ENCODE measurements at regions not wholly inside any gene's neighbourhood (a gene's known extent, or its start where the extent isn't known, plus 50 kb on each side); places are given as distances from the start of the nearest gene placed in this dataset.

- no peaks in the 10 kb centered on the region for H3K9me3 Mint-ChIP-seq (ENCODE audit: unreplicated experiment)
- TF ChIP-seq CTCF (IDR thresholded peaks at IDR 0.05) = no peak
- H3K4me3 Mint-ChIP-seq (ENCODE audit: unreplicated experiment) = peak overlapping the region; percentile 91
- no peak for DNase-seq (ENCODE audit: extremely low spot score, unreplicated experiment)
- H3K27ac Mint-ChIP-seq (ENCODE audit: unreplicated experiment) = peak overlapping the region; percentile 99
- peaks cover 23% of the 10 kb centered on the region for H3K4me1 Mint-ChIP-seq (ENCODE audit: unreplicated experiment)
- no peaks in the 10 kb centered on the region for H3K27me3 Mint-ChIP-seq (ENCODE audit: unreplicated experiment)
- H3K36me3 Mint-ChIP-seq (ENCODE audit: unreplicated experiment) = no peaks in the 10 kb centered on the region
Measured at GRCh38 chr3:174438501-174439145, 420.5 kb upstream of the NAALADL2 start.

DNA sequence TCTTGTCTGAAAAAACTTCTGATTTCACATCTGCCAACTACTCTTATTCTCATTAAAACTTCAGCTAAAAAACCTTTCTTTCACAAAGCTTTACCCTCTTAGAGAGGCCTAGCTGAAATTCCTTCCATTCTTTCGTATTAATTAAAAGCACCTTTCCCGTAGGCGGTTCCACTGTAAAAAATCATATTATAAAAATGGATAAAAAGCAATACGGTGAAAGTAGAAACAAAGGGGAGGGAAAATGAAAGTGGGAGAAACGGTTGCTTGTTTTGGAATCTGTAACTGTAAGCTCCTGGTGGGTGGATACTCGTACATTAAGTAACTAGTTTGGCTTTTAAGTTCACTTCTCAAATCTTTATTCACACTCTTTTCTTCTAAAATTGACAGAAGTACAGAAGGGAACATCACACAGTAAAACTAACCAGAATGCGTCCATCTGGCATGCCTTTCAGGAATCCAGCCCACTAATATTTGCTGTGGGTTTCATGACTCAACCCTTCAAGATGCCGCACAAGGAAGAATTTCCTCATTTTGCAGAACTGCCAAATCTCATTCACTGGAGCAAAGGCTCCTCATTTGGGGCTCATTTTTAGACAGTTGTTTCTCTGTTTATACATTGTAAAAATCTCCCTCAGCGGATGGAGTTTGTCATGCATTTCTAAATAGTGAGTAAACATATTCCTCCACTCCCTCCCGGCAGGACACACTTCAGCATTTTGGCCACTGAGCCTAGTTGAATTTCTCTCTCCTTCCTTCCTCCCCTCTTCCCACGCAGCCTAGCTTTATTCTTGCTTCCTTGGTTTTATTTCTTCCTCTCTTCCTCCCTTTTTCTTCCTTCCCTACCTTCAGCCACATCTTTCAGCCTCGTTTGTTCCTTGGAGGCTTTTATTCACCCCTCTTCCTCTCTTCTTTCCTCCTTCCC, 419.5 kb upstream of the NAALADL2 start:
- peak overlapping the region; percentile 99 for H3K27ac Mint-ChIP-seq (ENCODE audit: unreplicated experiment)
- no peak for DNase-seq (ENCODE audit: extremely low spot score, unreplicated experiment)
- no peaks in the 10 kb centered on the region for H3K9me3 Mint-ChIP-seq (ENCODE audit: unreplicated experiment)
- peak overlapping the region; percentile 91 for H3K4me3 Mint-ChIP-seq (ENCODE audit: unreplicated experiment)
- TF ChIP-seq CTCF (IDR thresholded peaks at IDR 0.05) = no peak
- H3K36me3 Mint-ChIP-seq (ENCODE audit: unreplicated experiment) = no peaks in the 10 kb centered on the region
- no peaks in the 10 kb centered on the region for H3K27me3 Mint-ChIP-seq (ENCODE audit: unreplicated experiment)
- peaks cover 23% of the 10 kb centered on the region for H3K4me1 Mint-ChIP-seq (ENCODE audit: unreplicated experiment)

DNA sequence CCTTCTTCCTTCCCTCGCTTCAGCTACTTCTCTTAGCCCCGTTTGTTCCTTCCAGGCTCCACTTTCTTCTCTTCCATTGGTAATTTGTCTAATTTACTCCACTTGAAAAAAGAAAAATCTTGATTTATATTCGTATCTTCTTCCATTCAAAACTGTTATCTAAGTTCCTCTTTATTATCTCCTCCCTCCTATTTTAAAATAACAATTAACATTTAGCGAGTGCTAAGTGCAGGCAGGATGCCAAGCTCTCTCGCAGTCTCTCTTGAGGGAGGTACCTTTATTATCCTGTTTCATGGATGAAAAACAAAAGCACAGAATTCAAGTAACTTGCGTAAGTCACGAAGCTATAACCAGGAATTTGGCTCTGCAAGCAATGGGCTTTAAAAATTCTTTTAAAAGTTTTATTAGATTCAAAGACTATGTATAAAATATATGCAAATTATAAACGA, 418.9 kb upstream of the NAALADL2 start:
- Mint-ChIP-seq H3K4me1 (ENCODE audit: unreplicated experiment) (peaks cover 23% of the 10 kb centered on the region), H3K9me3 (ENCODE audit: unreplicated experiment) (no peaks in the 10 kb centered on the region), H3K36me3 (ENCODE audit: unreplicated experiment) (no peaks in the 10 kb centered on the region), H3K4me3 (ENCODE audit: unreplicated experiment) (peak overlapping the region; percentile 91), H3K27me3 (ENCODE audit: unreplicated experiment) (no peaks in the 10 kb centered on the region), H3K27ac (ENCODE audit: unreplicated experiment) (peak overlapping the region; percentile 99)
- TF ChIP-seq CTCF (IDR thresholded peaks at IDR 0.05) = no peak
- no peak for DNase-seq (ENCODE audit: extremely low spot score, unreplicated experiment)

DNA sequence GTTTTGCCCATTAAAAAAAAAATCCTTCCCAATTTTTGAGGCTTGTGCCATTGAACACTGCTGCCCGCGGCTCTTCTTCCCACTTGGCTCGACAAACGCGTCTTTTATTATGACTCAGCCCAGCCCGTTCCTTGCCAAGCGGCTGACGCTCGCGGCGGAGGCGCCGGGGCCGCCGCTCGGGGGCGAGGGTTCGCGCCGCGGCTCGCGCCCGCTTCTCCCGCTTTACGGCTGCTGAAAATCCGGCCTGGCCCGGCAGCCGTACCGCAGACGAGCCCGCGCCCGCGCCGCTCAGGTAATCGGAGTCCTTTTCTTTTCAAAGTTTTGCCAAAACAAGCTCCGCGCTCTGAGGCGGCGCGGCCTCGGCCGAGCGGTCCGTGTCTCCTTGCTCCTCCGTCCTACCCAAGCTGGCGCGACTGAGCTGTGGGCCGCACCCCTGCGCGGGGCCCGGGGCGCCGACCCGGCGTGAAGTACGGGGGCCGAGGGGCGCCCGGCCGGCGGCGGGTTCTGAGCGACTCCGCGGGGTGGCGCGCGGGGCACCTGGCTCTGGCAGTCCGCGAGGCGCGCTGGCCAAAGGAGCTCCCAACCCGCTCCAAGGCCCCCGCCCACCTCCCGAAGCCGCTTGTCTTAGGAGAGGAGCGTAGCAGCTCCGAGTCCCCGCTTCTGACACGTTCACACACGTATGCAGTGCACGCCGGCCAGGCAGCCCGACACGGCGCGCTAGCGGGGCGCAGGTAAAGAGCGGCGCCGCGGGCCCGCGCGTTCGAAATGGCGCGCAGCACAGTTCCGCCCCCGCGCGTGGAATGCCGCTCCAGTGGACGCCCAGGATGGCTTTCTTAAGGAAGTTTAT, 418.2 kb upstream of the NAALADL2 start:
- peak; percentile 96 for DNase-seq (ENCODE audit: extremely low spot score, unreplicated experiment)
- Mint-ChIP-seq H3K27me3 (ENCODE audit: unreplicated experiment) (no peaks in the 10 kb centered on the region), H3K9me3 (ENCODE audit: unreplicated experiment) (no peaks in the 10 kb centered on the region), H3K4me1 (ENCODE audit: unreplicated experiment) (peaks cover 23% of the 10 kb centered on the region), H3K27ac (ENCODE audit: unreplicated experiment) (peak overlapping the region; percentile 99), H3K36me3 (ENCODE audit: unreplicated experiment) (no peaks in the 10 kb centered on the region), H3K4me3 (ENCODE audit: unreplicated experiment) (peak overlapping the region; percentile 91)
- TF ChIP-seq CTCF (IDR thresholded peaks at IDR 0.05) = peak; percentile 27
